Astrocyte of the spinal cord (primary cell): ENCODE measurements at regions not wholly inside any gene's neighbourhood (a gene's known extent, or its start where the extent isn't known, plus 50 kb on each side); places are given as distances from the start of the nearest gene placed in this dataset.

ENCODE experiments used
- DNase-seq: peaks from one replicate; pipeline ENCODE4 v3.0.0; 2011; ENCODE audit warnings: low read depth, low spot score
- H3K4me3 ChIP-seq: 2 replicates; pipeline ENCODE4 v1.5.1; 2011; ENCODE audit warnings: low read depth, mild to moderate bottlenecking, low read length, moderate library complexity
- in situ Hi-C: cut with HindIII; loops from 2 replicates; pipeline ENCODE4 v1.10.0; 2017; ENCODE audit warnings: low sequenced_read_pairs
- TF ChIP-seq, protein P1 (sequence below): IDR thresholded peaks from 2 replicates; pipeline ENCODE4 v1.5.1; 2012; ENCODE audit warnings: low read depth, mild to moderate bottlenecking, low read length, inconsistent platforms

DNA sequence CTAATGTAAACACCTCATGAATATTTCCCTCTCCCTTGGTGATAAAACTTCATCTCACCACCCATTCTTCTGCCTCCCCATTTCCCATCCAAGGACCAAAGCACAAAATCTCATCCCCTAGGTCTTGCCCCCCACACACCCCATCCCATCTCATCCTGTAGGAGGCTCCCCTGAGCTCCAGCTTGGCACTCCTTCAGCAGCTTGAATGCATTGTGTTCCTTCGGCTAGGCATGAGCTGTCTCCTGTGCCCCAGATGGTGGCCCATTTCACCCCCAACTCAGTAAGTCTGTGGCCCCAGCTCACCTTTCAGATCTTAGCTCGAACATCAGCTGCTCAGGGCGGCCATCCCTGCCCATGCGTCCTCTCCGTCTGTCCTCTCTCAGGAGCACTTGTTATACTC is 203.6 kb upstream of the NR2F2 start:
- H3K4me3 ChIP-seq, result no peak overlapping the region
- in situ Hi-C loops, result no loop called here
- DNase-seq, result no peak
- TF ChIP-seq, protein P1, sequence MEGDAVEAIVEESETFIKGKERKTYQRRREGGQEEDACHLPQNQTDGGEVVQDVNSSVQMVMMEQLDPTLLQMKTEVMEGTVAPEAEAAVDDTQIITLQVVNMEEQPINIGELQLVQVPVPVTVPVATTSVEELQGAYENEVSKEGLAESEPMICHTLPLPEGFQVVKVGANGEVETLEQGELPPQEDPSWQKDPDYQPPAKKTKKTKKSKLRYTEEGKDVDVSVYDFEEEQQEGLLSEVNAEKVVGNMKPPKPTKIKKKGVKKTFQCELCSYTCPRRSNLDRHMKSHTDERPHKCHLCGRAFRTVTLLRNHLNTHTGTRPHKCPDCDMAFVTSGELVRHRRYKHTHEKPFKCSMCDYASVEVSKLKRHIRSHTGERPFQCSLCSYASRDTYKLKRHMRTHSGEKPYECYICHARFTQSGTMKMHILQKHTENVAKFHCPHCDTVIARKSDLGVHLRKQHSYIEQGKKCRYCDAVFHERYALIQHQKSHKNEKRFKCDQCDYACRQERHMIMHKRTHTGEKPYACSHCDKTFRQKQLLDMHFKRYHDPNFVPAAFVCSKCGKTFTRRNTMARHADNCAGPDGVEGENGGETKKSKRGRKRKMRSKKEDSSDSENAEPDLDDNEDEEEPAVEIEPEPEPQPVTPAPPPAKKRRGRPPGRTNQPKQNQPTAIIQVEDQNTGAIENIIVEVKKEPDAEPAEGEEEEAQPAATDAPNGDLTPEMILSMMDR, result no peak

DNA sequence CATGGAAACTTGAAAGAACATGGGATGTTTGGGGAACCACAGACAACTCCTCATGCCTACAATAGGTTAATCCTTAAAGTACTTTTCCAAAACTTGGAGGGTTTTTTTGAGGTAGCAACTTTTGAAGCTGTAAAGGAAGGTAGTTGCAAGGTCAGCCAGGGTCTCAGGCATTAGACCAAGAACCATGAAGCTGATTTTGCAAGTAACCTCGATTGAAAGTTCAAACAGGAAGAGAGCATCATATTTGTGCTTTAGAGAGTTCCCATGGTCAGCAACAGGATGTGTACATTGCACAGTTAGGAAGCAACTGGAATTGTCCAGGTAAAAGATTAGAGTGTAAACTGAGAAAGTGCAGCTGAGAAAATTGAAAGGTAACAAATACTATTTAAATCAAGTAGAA is 199.8 kb upstream of the NR2F2 start:
- in situ Hi-C loops, result no loop called here
- TF ChIP-seq, protein P1, result no peak

DNA sequence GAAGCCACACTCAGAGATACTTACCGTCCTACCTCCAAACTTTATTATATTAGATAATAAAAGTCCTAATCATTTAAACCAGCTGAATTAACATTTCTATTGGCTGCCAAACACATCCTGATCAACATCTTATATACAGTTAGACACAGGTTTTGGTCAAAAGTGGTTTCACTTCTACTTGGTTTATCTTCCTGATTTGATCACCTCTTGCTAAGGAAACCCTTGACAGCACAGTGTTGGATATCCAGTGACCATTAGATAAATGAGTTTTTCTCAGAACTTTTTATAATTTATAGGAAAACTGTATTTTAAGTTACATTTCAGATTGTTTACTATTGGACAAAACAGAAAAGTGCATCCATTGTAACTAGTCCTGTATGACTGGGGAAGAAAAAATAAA is 198.4 kb upstream of the NR2F2 start:
- TF ChIP-seq, protein P1, result no peak
- in situ Hi-C loops, result no loop called here
- H3K4me3 ChIP-seq, result no peak overlapping the region

More for the DNA sequence above, 199.8 kb upstream of the NR2F2 start:
- DNase-seq, result no peak
- H3K4me3 ChIP-seq, result no peak overlapping the region

DNA sequence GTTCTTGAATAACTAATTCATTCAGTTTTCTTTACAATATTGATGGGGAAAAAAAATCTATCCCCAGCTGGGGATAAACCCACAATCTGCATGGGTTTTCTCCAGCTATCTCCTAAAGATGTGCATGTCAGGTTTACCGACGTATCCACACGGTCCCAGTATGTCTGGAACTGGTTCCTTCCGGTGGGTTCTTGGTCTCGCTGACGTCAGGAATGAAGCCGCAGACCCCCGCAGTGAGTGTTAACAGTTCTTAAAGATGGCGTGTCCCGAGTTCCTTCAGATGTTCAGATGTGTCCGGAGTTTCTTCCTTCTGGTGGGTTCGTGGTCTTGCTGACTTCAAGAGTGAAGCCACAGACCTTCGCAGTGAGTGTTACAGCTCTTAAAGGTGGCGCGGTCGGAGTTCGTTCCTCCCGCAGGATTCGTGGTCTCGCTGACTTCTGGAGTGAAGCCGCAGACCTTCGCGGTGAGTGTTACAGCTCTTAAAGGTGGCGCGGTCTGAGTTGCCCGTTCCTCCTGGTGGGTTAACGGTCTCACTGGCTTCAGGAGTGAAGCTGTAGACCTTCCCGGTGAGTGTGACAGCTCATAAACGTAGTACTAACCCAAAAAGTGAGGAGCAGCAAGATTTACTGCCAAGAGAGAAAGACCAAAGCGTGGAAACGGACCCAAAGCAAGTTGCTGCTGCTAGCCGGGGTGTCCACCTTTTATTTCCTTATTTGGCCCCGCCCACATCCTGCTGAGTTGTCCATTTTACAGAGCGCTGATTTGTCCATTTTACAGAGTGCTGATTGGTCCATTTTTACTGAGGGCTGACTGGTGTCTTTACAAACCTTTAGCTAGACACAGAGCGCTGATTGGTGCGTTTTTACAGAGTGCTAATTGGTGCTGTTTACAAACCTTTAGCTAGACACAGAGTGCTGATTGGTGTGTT is 195.1 kb upstream of the NR2F2 start:
- DNase-seq, result no peak
- no peak overlapping the region for H3K4me3 ChIP-seq
- TF ChIP-seq, protein P1, result no peak
- in situ Hi-C loops, result no loop called here

More for the DNA sequence above, 198.4 kb upstream of the NR2F2 start:
- DNase-seq, result no peak

DNA sequence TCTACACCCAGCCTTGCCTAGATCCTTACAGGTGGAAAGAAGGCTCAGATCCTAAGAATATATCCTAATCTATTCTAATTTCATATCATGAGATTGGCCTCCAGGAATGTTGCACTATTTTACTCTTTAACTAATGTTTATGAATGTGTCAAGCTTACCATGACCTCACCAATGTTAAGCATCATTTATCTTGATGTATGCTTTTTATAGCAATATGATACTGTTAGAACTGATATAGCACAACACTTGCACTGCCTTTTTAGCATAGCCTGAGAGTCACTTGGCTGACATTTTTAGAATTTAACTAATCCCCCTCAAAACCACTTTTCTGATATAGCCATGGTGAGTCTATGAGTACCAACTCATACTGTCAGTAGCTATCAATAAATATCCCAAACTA is 191.5 kb upstream of the NR2F2 start:
- in situ Hi-C loops, result no loop called here
- DNase-seq, result no peak
- H3K4me3 ChIP-seq, result no peak overlapping the region
- TF ChIP-seq, protein P1, result no peak

DNA sequence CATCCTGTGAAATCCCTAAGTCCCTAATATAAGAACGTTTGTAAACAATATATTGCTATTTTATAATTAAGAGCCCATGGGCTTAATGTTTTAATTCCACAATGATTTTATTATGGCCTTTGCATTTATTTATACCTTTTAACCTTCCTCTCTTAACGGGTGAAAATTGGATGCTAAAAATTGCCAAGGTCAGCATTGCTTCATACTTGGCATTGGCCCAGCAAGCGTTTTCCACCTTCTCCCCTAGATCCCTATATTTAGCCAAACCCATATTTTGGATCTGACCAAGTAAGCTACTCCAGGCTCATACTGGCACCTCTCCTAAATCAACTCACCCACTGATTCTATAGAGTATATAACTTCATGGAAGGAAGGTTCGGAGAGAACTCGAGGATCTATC is 188.0 kb upstream of the NR2F2 start:
- no peak for DNase-seq
- in situ Hi-C loops, result no loop called here
- TF ChIP-seq, protein P1, result no peak
- H3K4me3 ChIP-seq, result no peak overlapping the region
